GM18508 (cell line): ENCODE measurements at regions not wholly inside any gene's neighbourhood (a gene's known extent, or its start where the extent isn't known, plus 50 kb on each side); places are given as distances from the start of the nearest gene placed in this dataset.

Experiments
- ATAC-seq: cut with Tn5 transposase; IDR thresholded peaks from one replicate; pipeline ENCODE4 v1.9.1; 2021; ENCODE audit warnings: moderate number of reproducible peaks; ENCODE audit not compliant: insufficient read depth, unreplicated experiment

DNA sequence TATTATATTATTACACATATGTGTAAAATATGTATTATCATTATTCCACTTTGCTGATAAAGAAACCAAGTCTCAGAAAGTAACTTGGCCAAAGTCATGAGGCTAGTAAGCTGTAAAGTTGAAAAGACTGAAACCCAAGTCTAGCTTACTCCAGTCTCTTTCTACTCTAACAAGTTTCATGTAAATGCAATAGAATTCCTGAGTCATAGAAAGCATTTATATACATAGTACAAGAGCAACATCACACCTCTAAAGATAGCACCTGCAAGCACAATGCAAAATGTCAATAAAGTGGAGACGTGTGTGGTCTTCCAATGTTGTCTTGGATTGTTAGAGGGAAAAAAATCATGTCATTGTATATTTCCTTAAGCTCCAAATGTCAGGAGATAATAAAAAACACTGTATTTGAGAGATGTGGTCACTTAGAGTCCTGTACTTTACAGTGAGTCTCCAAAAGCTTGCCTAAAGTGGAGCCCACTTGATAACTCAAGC is 430.3 kb upstream of the NRP1 start:
- no peak for ATAC-seq

DNA sequence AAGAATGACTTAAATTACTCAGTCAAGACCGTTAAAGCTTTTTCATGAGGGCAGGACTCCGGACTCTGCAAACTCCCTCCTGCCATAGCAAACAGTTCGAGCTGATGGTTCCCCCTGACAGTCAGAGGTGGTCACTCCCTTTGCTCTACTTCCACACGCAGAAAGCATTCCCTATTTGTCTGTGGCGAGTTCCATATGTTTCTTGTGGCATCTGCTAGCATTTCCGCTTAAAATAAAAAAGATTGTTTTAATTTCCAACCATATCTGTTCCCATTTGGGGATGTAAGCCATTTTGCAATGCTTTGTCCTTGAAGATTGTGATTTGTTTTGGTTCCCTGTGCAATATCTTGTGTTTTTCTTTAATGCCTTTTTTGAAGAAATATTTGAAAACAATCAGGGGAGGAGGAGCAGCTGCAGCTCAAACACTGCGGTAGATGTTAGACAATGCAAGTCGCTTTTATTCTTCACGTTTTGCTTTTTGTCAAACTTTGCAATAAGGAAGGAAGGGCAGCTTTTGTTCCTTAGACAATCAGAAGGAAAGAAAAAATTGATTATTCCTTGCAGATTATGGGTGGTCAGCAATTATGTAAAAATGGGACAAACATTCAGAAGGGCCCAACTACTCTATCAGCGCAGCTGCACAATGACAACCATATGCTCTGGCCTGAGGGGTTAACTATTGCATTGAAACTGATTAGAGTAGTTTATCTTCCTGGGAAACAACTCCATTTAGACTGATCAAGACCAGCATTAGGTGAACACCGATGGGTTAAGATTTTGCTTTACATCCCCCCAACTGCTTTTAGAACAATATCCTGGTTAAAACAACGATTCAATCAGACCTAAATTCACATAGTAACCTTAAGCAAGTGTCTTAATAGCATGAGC is 425.8 kb upstream of the NRP1 start:
- ATAC-seq: no peak

DNA sequence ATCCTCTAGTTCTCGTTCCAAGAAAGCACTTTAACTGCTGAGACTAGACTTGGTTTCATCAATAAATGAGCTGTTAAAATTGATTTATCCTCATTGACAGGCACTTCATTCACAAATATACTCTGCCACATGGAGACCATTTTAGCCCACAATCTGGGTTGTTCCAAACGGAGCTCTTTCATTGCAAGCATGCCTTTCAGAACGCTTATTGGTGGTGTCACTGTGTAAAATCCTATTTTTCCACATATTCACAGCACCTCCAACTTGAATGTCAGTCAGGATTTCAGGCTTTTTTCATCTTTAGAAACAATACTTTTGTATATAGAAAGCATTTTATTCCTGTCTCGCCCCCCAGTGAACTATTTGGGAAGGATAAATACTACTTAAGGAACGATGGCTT is 424.7 kb upstream of the NRP1 start:
- ATAC-seq: no peak

DNA sequence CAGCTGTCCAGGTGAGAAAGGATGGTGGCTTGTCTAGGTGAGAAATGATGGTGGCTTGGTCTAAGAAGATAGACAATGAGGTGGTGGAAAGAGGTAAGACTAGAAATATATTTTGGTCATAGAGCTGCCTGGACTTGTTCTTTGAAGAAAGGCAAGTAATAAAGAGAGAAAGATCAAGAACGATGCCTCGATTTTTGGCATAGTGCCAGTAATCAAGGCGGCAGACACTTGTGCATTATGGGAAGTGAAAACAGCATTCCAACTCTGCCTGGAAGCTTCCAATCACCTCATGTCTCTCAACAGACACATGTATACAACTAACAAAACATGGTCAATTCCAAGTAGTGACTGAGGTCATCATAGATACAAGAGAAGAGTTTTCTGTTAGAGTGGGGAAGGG is 423.8 kb upstream of the NRP1 start:
- no peak for ATAC-seq

DNA sequence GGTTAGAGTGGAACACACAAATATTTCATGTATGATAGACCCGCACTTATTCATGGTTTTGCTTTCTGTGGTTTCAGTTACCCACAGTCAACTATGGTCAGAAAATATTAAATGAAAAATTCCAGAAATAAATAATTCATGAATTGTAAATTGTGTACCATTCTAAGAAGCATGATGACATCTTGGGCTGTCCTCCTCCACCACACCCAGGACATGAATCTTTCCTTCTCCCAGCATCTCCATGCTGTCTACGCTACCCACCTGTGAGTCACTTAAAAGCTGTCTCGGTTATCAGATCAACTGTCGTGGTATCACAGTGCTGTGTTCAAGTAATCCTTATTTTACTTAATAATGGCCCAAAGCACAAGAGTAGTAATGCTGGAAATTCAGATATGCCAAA is 419.6 kb upstream of the NRP1 start:
- no peak for ATAC-seq

DNA sequence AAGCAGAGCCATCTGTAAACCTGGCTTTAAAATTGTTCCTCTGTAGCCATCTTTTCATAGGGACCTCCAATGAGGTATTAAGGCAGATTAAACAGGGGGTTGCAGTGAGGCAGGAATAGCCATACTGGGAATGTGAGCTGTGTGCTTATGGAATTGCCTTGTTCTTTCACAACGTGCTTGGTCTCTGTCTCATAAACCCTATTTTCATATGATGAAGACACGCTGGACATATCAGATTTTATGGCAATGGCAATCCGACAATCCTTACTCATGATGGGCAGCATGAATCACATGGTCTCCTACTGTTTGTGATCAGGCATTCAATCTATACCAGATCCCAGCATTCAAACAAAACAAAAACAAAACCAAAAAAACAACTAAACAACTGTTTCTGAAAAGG is 418.9 kb upstream of the NRP1 start:
- no peak for ATAC-seq

DNA sequence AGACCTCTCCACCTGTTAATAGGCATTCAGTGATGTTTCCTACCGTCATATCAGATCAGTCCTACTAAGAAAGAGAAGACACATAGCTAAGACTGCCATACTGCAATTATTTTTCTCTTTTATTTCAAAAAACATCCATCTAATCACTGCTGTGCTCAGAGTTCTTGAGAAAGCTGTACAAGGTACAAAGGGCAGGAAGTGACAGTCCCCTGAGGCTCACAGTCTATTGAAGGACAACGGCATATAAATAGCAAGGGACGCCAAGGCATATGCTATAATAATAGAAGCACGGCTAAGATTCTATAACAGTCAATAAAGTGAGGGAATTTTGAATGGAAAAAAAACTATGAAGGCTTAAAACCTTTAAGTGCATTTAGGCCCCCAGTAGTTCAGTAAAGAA is 415.3 kb upstream of the NRP1 start:
- no peak for ATAC-seq

DNA sequence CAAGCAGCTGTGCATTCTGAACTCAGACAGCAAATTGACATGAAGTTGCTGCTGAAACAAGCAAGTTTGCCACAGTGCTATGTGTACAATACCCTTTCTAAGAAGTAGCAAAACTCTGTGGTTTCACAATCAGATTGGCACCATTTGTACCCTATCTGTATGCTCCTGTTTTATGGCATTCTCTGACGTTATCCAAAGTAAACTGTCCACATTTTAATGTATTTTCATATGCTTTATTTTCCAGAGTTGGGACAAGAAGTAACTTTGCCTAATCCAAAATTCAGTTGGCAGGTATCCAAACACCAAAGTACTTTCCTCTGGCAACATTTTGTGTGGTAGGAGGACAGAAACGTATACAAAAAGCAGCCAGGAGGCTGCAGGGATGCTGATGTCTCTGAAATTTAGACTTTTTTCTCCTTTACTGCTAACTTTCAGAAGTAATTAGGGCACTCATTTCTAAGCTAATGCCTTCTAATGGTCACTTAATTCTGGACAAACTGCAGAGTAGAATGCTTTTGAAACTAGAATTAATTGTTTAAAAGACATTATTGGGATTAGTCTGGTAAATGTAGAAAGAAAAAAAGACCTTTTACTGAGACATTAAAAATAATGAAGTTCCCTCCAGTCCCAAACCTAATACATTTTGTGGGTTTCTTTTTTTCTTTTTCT is 414.7 kb upstream of the NRP1 start:
- no peak for ATAC-seq

DNA sequence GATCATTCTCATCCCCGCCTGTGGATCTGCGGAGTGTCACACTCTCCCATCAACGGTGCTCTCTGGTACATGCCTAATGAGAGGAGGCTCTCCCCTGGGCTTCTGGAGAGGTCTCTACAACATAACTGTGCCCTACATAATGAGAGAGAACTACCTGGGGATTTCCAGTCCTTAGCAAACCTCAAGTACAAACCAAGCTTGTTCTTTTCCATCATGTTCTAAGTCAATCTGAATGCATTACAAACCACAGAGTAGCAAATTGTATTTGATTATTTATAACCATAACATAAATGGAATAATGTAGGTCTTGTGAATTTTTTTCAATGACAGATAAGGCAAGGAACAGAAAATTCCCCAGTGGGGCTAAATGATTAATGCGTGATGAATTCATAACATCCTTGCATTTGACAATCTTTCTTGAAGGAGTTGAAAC is 412.4 kb upstream of the NRP1 start:
- ATAC-seq: no peak

DNA sequence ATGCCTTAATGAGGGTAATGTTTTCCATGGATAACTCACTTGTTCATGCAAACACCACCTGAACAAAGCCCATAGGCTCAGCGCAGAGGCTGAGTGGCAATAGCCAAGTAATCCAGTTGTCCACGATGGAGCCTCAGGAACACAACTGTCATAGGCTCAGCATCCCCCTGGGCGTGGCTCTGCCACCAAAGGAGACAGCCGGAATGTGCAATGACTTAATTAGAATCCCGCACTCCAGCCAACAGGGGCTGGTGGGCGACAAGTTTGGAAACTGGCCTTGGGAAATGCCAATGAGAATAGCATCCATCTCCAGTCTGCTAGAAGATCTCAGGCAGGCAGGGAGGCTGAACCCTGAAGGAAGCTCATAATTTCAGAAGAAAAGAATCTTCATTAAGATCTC is 411.7 kb upstream of the NRP1 start:
- no peak for ATAC-seq

DNA sequence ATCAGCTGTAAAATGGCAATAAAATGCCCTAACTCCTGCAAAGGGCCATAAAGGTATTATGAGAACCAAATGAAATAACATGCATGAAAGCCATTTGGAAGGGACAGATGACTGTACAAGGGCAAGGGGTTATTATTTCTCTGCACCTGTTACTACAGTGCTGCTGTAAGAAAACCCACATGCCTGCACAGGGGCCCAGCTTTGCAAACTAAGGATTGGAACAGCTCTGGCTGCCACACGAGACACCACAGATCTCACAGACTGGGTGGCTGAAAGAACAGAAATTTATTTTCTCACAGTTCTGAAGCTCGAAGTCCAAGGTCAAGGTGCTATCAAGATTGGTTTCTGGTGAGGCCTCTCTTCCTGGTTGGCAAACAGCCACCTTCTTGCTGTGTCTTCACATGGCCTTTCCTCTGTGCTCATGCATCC is 409.0 kb upstream of the NRP1 start:
- no peak for ATAC-seq

DNA sequence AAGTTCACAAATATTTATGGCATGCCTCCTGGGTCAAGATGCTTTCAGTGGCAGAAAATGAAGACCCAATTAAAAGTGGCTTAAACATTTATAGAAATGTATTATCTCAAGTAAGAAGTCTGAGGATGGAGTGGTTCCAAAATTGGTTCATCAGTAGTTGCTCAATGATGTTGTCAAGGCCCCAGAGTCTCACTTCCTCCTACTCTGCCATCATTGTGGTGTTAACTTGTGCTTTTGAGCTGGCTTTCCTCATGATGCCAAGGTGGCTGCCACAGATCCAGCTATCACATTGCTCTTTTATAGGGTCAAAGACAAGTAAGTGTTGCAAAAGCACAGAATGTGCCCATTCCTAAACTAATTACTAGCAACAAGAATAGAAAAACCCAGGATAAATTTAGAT is 404.6 kb upstream of the NRP1 start:
- no peak for ATAC-seq

DNA sequence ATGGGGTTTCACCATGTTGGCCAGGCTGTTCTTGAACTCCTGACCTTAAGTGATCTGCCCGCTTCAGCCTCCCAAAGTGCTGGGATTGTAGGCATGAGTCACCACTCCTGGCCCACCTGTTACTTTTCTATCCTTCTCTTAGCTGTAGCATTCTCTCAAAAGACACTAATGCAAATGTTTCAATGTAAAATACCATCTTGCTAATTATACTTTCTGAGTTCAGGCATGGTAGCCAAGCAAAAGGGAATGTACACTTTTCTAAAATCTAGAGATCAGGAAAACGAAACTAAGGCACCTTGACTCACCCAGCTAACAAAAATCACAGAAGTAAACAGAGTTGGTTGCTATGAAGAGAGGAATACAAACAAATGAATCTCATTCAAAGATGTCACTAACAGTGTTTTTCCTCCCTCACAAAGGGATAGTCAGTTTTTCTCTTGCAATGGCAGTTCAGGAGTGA is 401.0 kb upstream of the NRP1 start:
- ATAC-seq: no peak

DNA sequence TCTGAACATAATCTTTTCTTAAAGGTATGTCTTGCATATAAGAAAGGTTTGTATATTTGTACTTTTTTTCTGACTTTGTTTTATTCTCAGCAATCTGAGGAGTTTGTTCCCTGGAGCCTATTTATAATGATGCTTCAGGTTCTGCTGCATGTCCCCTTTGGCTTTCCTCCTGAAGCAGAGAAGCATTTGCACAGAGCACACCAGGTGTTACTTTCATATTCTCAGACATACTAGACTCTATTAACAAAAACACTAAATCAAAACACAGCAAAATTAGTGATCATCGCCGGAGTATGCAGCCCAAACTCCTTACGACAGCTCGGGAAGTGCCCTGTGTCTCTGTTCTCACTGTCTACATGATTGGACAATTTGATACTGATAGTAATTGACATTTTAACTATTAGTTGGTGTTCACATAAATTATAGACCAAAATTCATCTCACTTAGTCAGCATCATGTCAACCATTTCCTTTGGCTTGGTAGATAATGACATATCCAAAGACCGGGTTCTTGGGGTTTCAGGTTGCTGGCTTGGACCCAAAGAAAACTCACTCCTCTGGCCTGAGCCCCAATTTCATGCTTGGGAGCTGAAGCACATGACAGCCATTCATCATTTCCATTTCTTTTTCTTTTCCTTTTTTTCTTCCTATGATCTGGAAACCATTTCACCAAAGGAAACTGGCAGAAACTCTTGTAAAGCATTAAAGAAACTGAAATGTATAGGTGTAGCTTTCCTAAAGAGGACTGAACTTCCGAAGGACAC is 400.1 kb upstream of the NRP1 start:
- no peak for ATAC-seq

DNA sequence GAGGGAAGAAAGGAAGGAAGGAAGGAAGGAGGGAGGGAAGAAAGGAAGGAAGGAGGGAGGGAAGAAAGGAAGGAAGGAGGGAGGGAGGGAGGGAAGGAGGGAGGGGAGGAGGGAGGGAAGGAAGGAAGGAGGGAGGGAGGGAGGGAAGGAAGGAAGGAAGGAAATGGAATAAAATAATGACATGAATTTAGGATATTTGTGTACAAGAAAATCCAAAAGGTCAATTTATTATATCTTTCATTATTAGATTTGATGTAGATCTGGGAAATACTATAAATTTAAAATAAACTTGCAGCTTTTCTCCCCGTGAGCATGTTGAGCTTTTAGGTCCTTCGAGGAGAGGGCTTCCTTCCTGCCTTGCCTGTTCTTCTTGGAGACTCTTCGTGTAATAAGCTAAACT is 398.6 kb upstream of the NRP1 start:
- ATAC-seq: no peak

DNA sequence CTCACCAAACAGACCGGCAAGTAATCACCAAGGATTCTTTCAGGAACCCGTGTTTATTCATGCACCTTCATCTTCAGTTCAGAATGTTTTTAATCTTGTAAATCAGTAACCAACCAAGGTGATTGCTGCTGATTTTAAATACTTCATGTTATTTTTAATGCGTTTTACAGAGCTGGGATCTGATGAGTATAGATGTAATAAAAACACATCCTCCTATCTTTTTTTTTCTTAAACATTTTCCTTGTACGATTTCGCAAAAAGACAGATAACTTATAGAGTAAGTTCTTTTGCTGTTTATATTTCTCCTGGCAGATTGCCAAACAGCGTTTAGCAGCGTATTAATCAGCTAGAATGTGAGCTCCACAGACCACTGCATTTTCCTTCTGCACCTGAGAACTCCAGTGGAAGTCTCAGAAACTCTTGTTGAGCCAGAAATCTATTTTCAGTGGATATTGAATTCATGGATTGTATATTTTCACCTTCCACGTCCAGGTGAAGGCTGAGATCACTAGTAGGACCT is 397.8 kb upstream of the NRP1 start:
- no peak for ATAC-seq

DNA sequence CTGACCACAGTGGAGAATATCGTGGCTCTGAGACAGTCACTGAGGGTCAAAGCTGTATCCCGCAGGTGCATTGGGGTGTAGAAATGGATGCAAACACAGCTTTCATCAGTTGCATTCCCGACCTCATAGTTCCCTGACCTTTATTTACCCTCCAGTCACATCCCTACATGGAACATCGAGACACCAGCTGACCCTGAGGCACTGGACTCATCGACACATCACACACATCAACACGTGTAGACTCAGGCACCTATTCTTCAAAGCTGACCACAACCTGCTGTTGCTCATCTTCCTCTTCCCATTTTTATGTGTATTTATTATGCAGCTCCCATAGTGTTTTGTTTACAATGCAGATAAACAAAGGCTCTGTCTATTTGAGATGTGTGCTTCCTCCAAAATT is 396.9 kb upstream of the NRP1 start:
- no peak for ATAC-seq

DNA sequence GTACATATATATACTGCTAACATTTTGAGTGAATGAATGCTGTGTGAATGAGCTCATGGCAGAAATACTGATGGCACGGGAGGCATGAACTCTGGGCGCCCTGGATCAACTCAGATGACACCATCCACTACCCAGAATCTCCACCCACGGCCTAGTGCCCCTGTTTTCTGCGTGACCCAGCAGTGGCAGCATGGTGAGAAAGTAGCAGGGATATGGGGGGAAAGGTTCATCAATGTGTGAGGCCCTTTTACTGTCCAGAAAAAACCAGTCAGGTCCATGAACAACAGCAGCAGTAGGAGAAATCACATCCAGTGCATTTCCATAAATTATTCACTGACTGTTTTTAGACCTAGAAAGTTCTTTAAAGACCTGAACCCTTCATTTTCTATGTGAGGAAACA is 391.0 kb upstream of the NRP1 start:
- ATAC-seq: no peak

DNA sequence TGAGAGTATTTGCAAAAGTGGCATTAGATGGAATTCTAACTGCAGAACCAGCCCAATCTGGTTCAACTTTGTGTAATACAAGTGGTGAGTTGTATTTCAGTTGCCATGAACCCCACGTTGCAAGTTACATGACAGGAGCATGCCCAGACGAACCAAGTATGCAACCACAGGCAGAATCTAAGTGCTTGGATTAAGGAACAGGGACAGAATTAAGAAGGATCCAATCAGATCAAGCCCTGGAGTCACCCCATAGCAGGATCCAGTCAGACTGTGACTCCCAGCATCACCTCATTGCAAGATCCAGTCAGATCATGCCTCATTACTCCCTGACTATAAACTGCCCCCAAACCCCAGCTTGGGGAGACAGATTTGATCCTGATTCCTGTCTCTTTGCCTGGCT is 388.7 kb upstream of the NRP1 start:
- no peak for ATAC-seq

DNA sequence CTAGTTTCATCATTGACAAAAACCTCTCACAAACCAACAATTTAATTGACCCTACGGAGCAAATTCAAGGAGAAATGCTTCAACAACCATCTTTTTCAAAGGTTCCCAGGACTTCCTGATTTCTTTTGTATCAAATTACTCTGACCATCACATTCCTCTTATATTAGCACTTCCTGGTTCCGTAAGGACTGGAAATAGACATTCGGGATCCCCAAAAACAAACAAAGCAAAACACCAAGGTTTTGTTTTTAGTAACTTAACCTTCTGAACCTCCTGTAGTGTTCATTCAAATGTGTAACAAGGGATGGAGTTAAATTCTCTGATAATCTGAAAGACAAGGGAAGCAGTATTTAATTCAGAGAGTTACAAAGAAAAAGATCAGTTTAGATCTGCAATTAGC is 387.6 kb upstream of the NRP1 start:
- ATAC-seq: no peak

DNA sequence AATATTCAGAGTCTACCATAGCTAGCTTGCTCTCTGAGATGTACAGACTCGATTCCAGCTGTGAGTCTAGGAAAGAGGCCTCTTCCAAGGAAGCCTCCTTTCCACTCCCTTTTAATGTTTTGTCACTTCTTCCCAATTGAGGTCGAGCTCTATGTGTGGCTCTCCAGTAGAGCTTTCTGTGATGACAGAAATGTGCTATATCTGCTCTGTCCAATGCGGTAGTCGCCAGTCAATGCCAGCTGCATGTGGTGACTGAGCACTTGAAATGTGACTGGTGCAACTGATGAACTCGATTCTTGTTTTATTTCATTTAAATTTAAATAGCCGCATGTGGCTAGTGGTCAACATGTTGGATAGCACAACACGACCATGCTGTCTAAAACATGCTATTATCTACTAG is 387.0 kb upstream of the NRP1 start:
- ATAC-seq: no peak
